ENCODE measurements at regions not wholly inside any gene's neighbourhood (a gene's known extent, or its start where the extent isn't known, plus 50 kb on each side); places are given as distances from the start of the nearest gene placed in this dataset.

DNA sequence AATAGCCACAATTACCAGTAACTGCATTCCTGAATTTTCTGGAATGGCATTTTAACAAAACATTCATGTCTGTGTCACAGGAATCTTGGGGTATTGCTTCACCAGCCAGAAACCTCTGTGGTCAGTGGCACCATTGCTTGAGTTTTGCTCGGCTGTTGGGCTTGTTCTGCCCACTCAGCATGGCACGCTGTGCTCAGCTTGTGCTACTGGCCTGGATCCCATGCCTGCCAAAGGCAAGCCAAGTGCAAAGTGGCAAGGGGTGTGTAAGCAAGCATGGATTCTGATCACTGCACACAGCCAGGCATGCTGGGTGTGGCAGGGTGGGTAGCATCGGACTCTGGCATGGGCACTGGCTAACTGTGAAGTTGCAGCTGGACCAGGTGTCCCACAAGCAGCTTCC, 1150.9 kb downstream of the MRPL39 start:
- Mint-ChIP-seq H3K27me3 (ENCODE audit: unreplicated experiment) (no peaks in the 10 kb centered on the region), H3K36me3 (ENCODE audit: insufficient read depth, unreplicated experiment) (no peaks in the 10 kb centered on the region), H3K27ac (ENCODE audit: unreplicated experiment) (no peak overlapping the region), H3K4me3 (ENCODE audit: low read depth, unreplicated experiment) (no peak overlapping the region), H3K9me3 (ENCODE audit: low read depth, unreplicated experiment) (no peaks in the 10 kb centered on the region), H3K4me1 (ENCODE audit: low read depth, unreplicated experiment) (no peaks in the 10 kb centered on the region)
- no TSS peak for BruUV-seq (replicated peaks)
- CTCF ChIA-PET: no interaction called here
- no peak for TF ChIP-seq CTCF (IDR thresholded peaks at IDR 0.05; ENCODE audit: unreplicated experiment)
- DNase-seq: no peak
- intact Hi-C loops (cut with micrococcal nuclease; ENCODE audit: unreplicated experiment): no loop called here

- H3K36me3 Mint-ChIP-seq (ENCODE audit: insufficient read depth, unreplicated experiment): no peaks in the 10 kb centered on the region
- no peaks in the 10 kb centered on the region for H3K27me3 Mint-ChIP-seq (ENCODE audit: unreplicated experiment)
- H3K9me3 Mint-ChIP-seq (ENCODE audit: low read depth, unreplicated experiment): peaks cover 5% of the 10 kb centered on the region
- TF ChIP-seq CTCF (IDR thresholded peaks at IDR 0.05; ENCODE audit: unreplicated experiment): no peak
- CTCF ChIA-PET: no interaction called here
- H3K27ac Mint-ChIP-seq (ENCODE audit: unreplicated experiment): no peak overlapping the region
- no TSS peak for BruUV-seq (replicated peaks)
- intact Hi-C loops (cut with micrococcal nuclease; ENCODE audit: unreplicated experiment): no loop called here
- no peak for DNase-seq
- H3K4me1 Mint-ChIP-seq (ENCODE audit: low read depth, unreplicated experiment): no peaks in the 10 kb centered on the region
- no peak overlapping the region for H3K4me3 Mint-ChIP-seq (ENCODE audit: low read depth, unreplicated experiment)
Measured at GRCh38 chr21:24450119-24450518, 1157.2 kb downstream of the MRPL39 start.

- no peak for DNase-seq
- no peaks in the 10 kb centered on the region for H3K36me3 Mint-ChIP-seq (ENCODE audit: insufficient read depth, unreplicated experiment)
- H3K27me3 Mint-ChIP-seq (ENCODE audit: unreplicated experiment): no peaks in the 10 kb centered on the region
- no TSS peak for BruUV-seq (replicated peaks)
- H3K27ac Mint-ChIP-seq (ENCODE audit: unreplicated experiment): no peak overlapping the region
- H3K9me3 Mint-ChIP-seq (ENCODE audit: low read depth, unreplicated experiment): peaks cover 6% of the 10 kb centered on the region
- intact Hi-C loops (cut with micrococcal nuclease; ENCODE audit: unreplicated experiment): no loop called here
- no peaks in the 10 kb centered on the region for H3K4me1 Mint-ChIP-seq (ENCODE audit: low read depth, unreplicated experiment)
- no peak for TF ChIP-seq CTCF (IDR thresholded peaks at IDR 0.05; ENCODE audit: unreplicated experiment)
- no peak overlapping the region for H3K4me3 Mint-ChIP-seq (ENCODE audit: low read depth, unreplicated experiment)
- CTCF ChIA-PET: no interaction called here
Measured at GRCh38 chr21:24445517-24445916, 1161.8 kb downstream of the MRPL39 start.

GRCh38 chr21:24444736-24445135, 1162.5 kb downstream of the MRPL39 start:
- H3K9me3 Mint-ChIP-seq (ENCODE audit: low read depth, unreplicated experiment): peaks cover 3% of the 10 kb centered on the region
- H3K36me3 Mint-ChIP-seq (ENCODE audit: insufficient read depth, unreplicated experiment): no peaks in the 10 kb centered on the region
- no peak overlapping the region for H3K4me3 Mint-ChIP-seq (ENCODE audit: low read depth, unreplicated experiment)
- TF ChIP-seq CTCF (IDR thresholded peaks at IDR 0.05; ENCODE audit: unreplicated experiment): no peak
- CTCF ChIA-PET: no interaction called here
- no peaks in the 10 kb centered on the region for H3K4me1 Mint-ChIP-seq (ENCODE audit: low read depth, unreplicated experiment)
- intact Hi-C loops (cut with micrococcal nuclease; ENCODE audit: unreplicated experiment): no loop called here
- DNase-seq: no peak
- no peaks in the 10 kb centered on the region for H3K27me3 Mint-ChIP-seq (ENCODE audit: unreplicated experiment)
- H3K27ac Mint-ChIP-seq (ENCODE audit: unreplicated experiment): no peak overlapping the region
- BruUV-seq (replicated peaks): no TSS peak

DNA sequence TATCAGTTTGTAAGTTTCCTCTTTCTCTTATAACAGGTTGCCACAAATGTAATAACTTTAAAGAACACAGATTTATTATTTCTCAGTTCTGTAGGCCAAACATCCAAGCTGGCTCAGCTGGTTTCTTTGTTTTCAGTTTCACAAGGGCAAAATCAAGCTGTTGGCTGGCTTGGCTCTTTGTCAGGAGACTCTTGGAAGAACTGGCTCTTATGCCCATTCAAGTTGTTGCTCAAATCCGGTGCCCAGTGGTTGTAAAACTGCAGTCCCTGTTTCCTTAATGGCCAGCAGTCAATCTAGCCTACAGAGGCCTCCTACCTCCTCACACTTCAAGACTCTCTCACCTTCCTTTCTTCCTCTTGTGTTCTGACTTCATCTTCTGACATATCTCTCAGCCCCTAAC, 1171.0 kb downstream of the MRPL39 start:
- TF ChIP-seq CTCF (IDR thresholded peaks at IDR 0.05; ENCODE audit: unreplicated experiment): no peak
- H3K4me1 Mint-ChIP-seq (ENCODE audit: low read depth, unreplicated experiment): no peaks in the 10 kb centered on the region
- H3K36me3 Mint-ChIP-seq (ENCODE audit: insufficient read depth, unreplicated experiment): no peaks in the 10 kb centered on the region
- H3K4me3 Mint-ChIP-seq (ENCODE audit: low read depth, unreplicated experiment): no peak overlapping the region
- intact Hi-C loops (cut with micrococcal nuclease; ENCODE audit: unreplicated experiment): no loop called here
- no TSS peak for BruUV-seq (replicated peaks)
- peaks cover 3% of the 10 kb centered on the region for H3K9me3 Mint-ChIP-seq (ENCODE audit: low read depth, unreplicated experiment)
- no peak overlapping the region for H3K27ac Mint-ChIP-seq (ENCODE audit: unreplicated experiment)
- DNase-seq: no peak
- CTCF ChIA-PET: no interaction called here
- H3K27me3 Mint-ChIP-seq (ENCODE audit: unreplicated experiment): no peaks in the 10 kb centered on the region

Measured in Calu3 (cell line).